ENCODE measurements at regions not wholly inside any gene's neighbourhood (a gene's known extent, or its start where the extent isn't known, plus 50 kb on each side); places are given as distances from the start of the nearest gene placed in this dataset.

GRCh38 chr10:78716043-78716660, 352.6 kb upstream of the ZMIZ1 start:
- TF ChIP-seq, protein P1, sequence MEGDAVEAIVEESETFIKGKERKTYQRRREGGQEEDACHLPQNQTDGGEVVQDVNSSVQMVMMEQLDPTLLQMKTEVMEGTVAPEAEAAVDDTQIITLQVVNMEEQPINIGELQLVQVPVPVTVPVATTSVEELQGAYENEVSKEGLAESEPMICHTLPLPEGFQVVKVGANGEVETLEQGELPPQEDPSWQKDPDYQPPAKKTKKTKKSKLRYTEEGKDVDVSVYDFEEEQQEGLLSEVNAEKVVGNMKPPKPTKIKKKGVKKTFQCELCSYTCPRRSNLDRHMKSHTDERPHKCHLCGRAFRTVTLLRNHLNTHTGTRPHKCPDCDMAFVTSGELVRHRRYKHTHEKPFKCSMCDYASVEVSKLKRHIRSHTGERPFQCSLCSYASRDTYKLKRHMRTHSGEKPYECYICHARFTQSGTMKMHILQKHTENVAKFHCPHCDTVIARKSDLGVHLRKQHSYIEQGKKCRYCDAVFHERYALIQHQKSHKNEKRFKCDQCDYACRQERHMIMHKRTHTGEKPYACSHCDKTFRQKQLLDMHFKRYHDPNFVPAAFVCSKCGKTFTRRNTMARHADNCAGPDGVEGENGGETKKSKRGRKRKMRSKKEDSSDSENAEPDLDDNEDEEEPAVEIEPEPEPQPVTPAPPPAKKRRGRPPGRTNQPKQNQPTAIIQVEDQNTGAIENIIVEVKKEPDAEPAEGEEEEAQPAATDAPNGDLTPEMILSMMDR (conservative IDR thresholded peaks at IDR 0.05; ENCODE audit: low read length): no peak
- no peak for TF ChIP-seq EZH2phosphoT487 (IDR thresholded peaks at IDR 0.05; ENCODE audit: borderline replicate concordance, low read depth, low read length)
- Histone ChIP-seq H4K20me1 (ENCODE audit: insufficient read depth, low read length) (no peaks in the 10 kb centered on the region), H3K4me2 (ENCODE audit: low read length) (no peak overlapping the region), H3K4me1 (ENCODE audit: insufficient read depth, low read length, poor library complexity, severe bottlenecking) (no peaks in the 10 kb centered on the region), H3K79me2 (ENCODE audit: insufficient read depth, low read depth, low read length) (no peaks in the 10 kb centered on the region), H3K36me3 (ENCODE audit: insufficient read depth, low read length) (no peaks in the 10 kb centered on the region), H3K9me2 (ENCODE audit: insufficient read depth, low read length) (no peaks in the 10 kb centered on the region), H3K27ac (ENCODE audit: low read depth, low read length, poor library complexity, severe bottlenecking) (no peak overlapping the region), H3K9me3 (ENCODE audit: low read length) (no peaks in the 10 kb centered on the region), H3K4me3 (ENCODE audit: low read depth, low read length, poor library complexity, severe bottlenecking) (no peak overlapping the region), H2AFZ (ENCODE audit: low read length) (no peak overlapping the region)
- ChIA-PET POLR2A (interaction anchor here (0.5 to 0.6 kb wide), 2 partner anchors 10 to 125 kb away, joined by 3 to 4 read pairs; no protein-coding TSS in a partner anchor), CTCF (ENCODE audit: unreplicated experiment) (no interaction called here)
- no peak for DNase-seq (ENCODE audit: low spot score)
- intact Hi-C loops (cut with micrococcal nuclease; ENCODE audit: unreplicated experiment): no loop called here
- BruUV-seq (replicated peaks): no TSS peak

- POLR2A ChIA-PET: no interaction called here
- Histone ChIP-seq H4K20me1 (ENCODE audit: insufficient read depth, low read length) (no peaks in the 10 kb centered on the region), H3K4me1 (ENCODE audit: insufficient read depth, low read length, poor library complexity, severe bottlenecking) (no peaks in the 10 kb centered on the region)
Measured at GRCh38 chr10:78717200-78717599, 351.6 kb upstream of the ZMIZ1 start.

DNA sequence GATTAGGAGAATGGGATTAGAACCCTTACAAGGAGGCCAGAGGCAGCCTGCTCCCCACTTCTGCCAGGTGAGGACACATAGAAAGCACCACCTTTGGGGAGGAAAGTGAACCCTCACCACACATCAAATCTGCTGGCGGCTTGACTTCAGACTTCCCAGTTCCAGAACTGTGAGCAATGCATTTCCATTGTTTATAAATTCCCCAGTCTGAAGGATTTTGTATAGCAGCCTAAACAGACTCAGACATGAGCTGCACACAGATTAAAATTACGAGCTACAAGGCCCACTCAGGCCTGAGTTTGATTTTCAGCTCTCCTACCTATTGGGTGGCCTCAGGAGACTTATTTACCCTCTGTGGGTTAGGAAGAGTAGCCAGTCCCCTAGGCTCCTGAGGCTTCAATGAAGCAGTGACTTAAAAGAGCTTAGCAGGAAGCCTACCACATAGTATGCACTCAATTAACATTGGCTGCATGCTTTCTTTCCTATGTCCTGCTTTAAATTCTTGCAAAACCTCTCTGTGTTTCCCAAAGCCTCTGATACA, 350.7 kb upstream of the ZMIZ1 start:
- BruUV-seq (replicated peaks): no TSS peak
- no peaks in the 10 kb centered on the region for H4K20me1 ChIP-seq (ENCODE audit: insufficient read depth, low read length)
- H3K36me3 ChIP-seq (ENCODE audit: insufficient read depth, low read length): no peaks in the 10 kb centered on the region
- H3K4me1 ChIP-seq (ENCODE audit: insufficient read depth, low read length, poor library complexity, severe bottlenecking): no peaks in the 10 kb centered on the region
- no peak overlapping the region for H3K4me3 ChIP-seq (ENCODE audit: low read depth, low read length, poor library complexity, severe bottlenecking)
- TF ChIP-seq EZH2phosphoT487 (IDR thresholded peaks at IDR 0.05; ENCODE audit: borderline replicate concordance, low read depth, low read length): no peak
- H3K9me2 ChIP-seq (ENCODE audit: insufficient read depth, low read length): no peaks in the 10 kb centered on the region
- DNase-seq (ENCODE audit: low spot score): no peak
- POLR2A ChIA-PET: no interaction called here
- no peak overlapping the region for H3K4me2 ChIP-seq (ENCODE audit: low read length)
- no peak overlapping the region for H2AFZ ChIP-seq (ENCODE audit: low read length)
- no peak overlapping the region for H3K27ac ChIP-seq (ENCODE audit: low read depth, low read length, poor library complexity, severe bottlenecking)
- no peaks in the 10 kb centered on the region for H3K79me2 ChIP-seq (ENCODE audit: insufficient read depth, low read depth, low read length)
- CTCF ChIA-PET (ENCODE audit: unreplicated experiment): no interaction called here
- intact Hi-C loops (cut with micrococcal nuclease; ENCODE audit: unreplicated experiment): no loop called here
- no peaks in the 10 kb centered on the region for H3K9me3 ChIP-seq (ENCODE audit: low read length)

More at GRCh38 chr10:78717200-78717599, 351.6 kb upstream of the ZMIZ1 start:
- Histone ChIP-seq H3K79me2 (ENCODE audit: insufficient read depth, low read depth, low read length) (no peaks in the 10 kb centered on the region), H3K9me3 (ENCODE audit: low read length) (no peaks in the 10 kb centered on the region), H2AFZ (ENCODE audit: low read length) (no peak overlapping the region), H3K36me3 (ENCODE audit: insufficient read depth, low read length) (no peaks in the 10 kb centered on the region), H3K9me2 (ENCODE audit: insufficient read depth, low read length) (no peaks in the 10 kb centered on the region), H3K4me3 (ENCODE audit: low read depth, low read length, poor library complexity, severe bottlenecking) (no peak overlapping the region), H3K4me2 (ENCODE audit: low read length) (no peak overlapping the region), H3K27ac (ENCODE audit: low read depth, low read length, poor library complexity, severe bottlenecking) (no peak overlapping the region)
- TF ChIP-seq EZH2phosphoT487 (IDR thresholded peaks at IDR 0.05; ENCODE audit: borderline replicate concordance, low read depth, low read length): no peak
- TF ChIP-seq, protein P1 (conservative IDR thresholded peaks at IDR 0.05; ENCODE audit: low read length): no peak
- no TSS peak for BruUV-seq (replicated peaks)
- DNase-seq (ENCODE audit: low spot score): no peak
- CTCF ChIA-PET (ENCODE audit: unreplicated experiment): no interaction called here
- intact Hi-C loops (cut with micrococcal nuclease; ENCODE audit: unreplicated experiment): no loop called here

Measured in OCI-LY7 (cell line).